ENCODE measurements at regions not wholly inside any gene's neighbourhood (a gene's known extent, or its start where the extent isn't known, plus 50 kb on each side); places are given as distances from the start of the nearest gene placed in this dataset.
"Not testable (repeated sequence)": the region's sequence is repeated elsewhere in the genome, so short reads cannot be mapped to it uniquely, and the experiment has no call there.

- DNase-seq (ENCODE audit: low read depth): no peak
These were observed 366.3 kb downstream of the MRPL39 start for GRCh38 chr21:25240974-25241373.

GRCh38 chr21:25234857-25235801 lies 372.2 kb downstream of the MRPL39 start:
- no peak for DNase-seq (ENCODE audit: low read depth)

- DNase-seq (ENCODE audit: low read depth): no peak
These were observed 386.3 kb downstream of the MRPL39 start for GRCh38 chr21:25220954-25221353.

DNA sequence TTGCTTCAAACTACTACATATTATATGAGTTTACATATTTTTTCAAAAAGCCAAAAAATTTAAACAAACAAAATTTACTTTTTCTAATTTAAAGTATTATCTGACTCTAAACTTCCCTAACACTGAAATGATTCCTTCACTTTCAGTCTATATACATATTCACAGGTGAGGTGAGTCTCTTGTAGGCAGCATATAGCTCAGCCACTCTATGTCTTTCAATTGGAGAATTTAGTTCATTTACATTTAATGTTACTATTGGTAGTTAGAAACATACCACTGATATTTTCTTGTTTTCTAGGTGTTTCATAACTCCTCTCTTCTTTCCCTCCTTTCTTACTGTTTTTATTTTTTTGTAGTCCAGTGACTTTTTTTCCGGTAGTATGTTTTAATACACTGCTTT lies 387.1 kb downstream of the MRPL39 start:
- no peak for DNase-seq (ENCODE audit: low read depth)

DNA sequence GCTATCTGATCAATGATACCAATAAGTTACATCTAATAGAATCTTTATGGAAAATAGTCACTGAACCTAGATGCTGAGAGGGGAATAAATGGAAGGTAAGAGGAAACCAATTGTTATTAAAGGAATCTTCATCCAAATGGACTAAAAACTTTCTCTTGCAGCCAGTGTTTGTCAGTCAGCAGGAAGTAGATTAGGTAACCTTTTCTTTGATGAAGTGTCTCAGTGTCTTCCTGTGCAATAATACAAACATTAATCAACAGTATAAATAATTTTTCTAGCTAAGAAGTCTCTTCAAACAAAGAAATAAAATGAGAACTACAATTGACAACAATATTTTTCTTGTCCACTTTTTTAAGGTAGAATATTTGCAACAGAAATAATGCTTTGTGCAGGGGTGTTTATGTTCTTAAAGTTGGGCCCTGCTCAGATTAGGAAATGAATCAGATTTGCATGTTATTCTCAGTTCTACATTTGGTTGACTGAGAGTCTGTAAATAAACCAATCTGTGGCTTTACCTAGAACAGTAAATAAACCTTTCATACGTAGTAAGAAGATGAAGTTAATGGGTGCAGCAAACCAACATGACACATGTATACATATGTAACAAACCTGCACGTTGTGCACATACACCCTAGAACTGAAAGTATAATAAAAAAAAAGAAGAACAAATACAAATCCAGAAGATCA lies 391.4 kb downstream of the MRPL39 start:
- DNase-seq (ENCODE audit: low read depth): no peak

DNA sequence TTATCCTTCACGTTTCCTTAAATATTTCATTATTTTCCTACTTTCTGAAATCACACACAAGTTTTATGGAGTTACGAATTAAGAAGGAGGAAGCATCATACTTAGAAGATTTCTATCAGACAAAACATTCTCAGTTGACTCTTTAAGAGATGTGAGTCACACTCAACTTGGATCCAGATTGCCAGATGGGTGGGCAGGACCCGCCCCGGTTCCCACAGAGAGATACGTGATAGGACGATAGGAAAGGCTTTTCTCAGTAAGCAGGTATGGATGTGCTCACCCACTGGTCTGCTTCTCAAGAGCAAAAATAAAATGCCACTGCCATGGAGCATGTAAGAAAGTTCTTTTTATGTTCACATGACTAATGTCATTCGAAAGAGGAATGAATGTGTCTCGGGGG lies 392.6 kb downstream of the MRPL39 start:
- no peak for DNase-seq (ENCODE audit: low read depth)

GRCh38 chr21:25199944-25200343 lies 407.3 kb downstream of the MRPL39 start:
- DNase-seq (ENCODE audit: low read depth): no peak

GRCh38 chr21:25191141-25191540 lies 416.1 kb downstream of the MRPL39 start:
- DNase-seq (ENCODE audit: low read depth): no peak

- DNase-seq (ENCODE audit: low read depth): no peak
These were observed 417.8 kb downstream of the MRPL39 start for GRCh38 chr21:25189497-25189896.

GRCh38 chr21:25188677-25189079 lies 418.6 kb downstream of the MRPL39 start:
- no peak for DNase-seq (ENCODE audit: low read depth)

DNA sequence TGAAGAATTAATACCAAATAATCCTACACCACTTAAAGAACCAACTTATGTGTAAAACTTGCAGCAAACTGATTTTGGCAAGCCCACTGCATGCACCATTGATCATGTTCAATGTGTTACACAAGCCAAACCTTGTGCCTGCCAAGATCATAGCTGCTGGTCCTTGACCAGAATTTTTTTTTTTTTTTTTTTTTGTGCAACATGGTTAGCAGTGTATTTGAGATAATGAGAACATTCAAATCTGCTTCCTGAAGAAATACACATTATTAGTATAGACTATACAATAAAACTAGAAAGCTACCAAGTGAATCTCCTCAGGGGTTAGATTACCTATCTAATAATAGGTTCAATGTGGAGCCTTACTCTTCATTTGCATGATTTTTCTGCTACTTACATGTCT lies 421.0 kb downstream of the MRPL39 start:
- no peak for DNase-seq (ENCODE audit: low read depth)

- no peak for DNase-seq (ENCODE audit: low read depth)
These were observed 423.7 kb downstream of the MRPL39 start for GRCh38 chr21:25183577-25183976.

GRCh38 chr21:25181690-25182089 lies 425.6 kb downstream of the MRPL39 start:
- not testable (repeated sequence) for DNase-seq (ENCODE audit: low read depth)

- DNase-seq (ENCODE audit: low read depth): peak; percentile 15
These were observed 428.2 kb downstream of the MRPL39 start for GRCh38 chr21:25179116-25179515.

DNA sequence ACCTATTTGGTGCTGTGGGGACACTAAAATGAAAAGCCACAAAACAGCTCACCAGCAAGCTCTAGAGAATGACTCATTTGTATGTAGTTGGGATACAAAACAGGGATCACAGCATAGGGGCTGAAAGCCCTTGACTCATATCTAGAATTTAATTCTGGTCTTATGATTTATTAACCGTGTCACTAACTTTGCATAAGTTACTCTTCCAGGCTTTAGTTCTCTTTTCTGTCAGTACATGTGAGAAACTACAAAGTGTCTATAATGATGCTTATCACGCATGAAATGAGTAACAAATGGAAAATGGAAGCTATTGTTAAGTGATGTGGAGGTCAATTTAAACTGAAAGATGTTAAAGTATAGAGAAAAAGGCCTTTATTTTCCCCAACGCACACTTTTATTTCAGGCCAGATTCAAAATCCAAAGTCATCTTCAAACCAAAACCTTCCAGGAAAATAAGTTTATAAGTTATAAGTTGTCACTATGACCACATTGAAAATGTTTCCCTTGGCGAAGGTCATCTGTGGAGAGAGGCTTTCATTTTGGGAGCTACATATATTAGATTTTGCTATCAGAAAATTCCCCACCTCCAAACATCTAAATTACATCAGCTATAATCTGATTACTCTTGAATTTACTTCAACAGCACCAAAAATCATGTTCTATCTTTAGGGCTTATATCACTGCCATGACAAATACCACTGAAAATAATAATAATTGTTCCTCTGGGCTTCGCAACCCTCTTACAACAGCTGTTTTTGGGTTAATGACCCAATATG lies 430.5 kb downstream of the MRPL39 start:
- no peak for DNase-seq (ENCODE audit: low read depth)

- DNase-seq (ENCODE audit: low read depth): no peak
These were observed 431.3 kb downstream of the MRPL39 start for GRCh38 chr21:25175938-25176337.

GRCh38 chr21:25171438-25171837 lies 435.8 kb downstream of the MRPL39 start:
- peak; percentile 39 for DNase-seq (ENCODE audit: low read depth)

DNA sequence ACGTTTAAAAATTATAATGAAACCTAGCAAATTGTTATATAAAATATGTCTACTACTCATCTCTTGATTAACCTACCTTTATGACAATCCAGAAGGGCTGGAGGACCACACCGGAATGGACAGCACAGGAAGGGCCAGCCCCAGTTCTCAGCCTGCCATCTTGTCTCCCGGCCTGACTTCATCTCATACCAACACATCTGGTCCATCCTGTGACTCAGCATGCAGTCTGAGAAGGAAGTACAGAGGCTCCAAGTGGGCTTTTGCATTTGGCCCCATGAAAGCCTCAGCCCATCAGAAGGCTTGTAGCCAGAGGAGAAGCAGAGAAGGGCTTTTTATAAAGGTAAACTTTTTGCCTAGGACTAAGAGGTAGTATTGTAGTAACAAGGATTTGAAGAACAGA lies 436.6 kb downstream of the MRPL39 start:
- no peak for DNase-seq (ENCODE audit: low read depth)

GRCh38 chr21:25169370-25169769 lies 437.9 kb downstream of the MRPL39 start:
- no peak for DNase-seq (ENCODE audit: low read depth)

- DNase-seq (ENCODE audit: low read depth): not testable (repeated sequence)
These were observed 440.4 kb downstream of the MRPL39 start for GRCh38 chr21:25166904-25167303.

DNA sequence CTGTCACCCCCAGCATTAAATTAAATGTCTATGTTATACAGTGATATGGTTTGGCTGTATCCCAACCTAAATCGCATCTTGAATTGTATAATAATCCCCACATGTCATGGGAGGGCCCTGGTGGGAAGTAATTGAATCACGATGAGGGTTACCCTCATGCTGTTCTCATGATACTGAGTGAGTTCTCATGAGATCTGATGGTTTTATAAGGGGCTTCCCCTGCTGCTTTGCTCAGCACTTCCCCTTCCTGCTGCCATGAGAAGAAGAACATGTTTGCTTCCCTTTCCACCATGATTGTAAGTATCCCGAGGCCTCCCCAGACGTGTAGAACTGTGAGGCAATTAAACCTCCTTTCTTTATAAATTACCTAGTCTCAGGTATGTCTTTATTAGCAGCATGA lies 445.7 kb downstream of the MRPL39 start:
- no peak for DNase-seq (ENCODE audit: low read depth)

- not testable (repeated sequence) for DNase-seq (ENCODE audit: low read depth)
These were observed 452.3 kb downstream of the MRPL39 start for GRCh38 chr21:25155020-25155419.

DNA sequence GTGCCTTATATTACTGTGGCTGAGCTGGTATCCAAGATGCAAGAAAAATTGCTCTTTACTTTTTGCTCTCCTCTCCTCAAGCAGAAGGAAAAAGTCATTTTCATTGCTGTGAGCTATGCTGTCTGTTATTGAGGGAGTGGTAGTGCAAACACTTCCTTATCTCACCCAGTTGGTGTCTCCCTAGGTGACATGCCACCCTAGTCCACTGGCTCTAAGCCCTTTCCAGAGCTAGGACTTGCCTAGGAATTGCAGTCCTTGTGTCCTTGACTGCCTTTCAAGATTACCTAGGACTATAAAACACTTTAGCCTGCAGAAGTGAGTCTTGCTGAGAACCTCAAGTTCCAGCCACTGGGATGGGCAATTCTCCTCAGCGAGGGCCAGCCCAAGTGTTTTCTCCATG lies 458.3 kb downstream of the MRPL39 start:
- no peak for DNase-seq (ENCODE audit: low read depth)
